Coronary artery (tissue), 2 donors: ENCODE measurements at regions not wholly inside any gene's neighbourhood (a gene's known extent, or its start where the extent isn't known, plus 50 kb on each side); places are given as distances from the start of the nearest gene placed in this dataset.
A peak's percentile ranks its signal among the peaks of the same experiment; 100 is the strongest.

ENCODE experiments used
- DNase-seq: peaks from one replicate; pipeline ENCODE4 v3.0.0-alpha.2; 2017; ENCODE audit warnings: low spot score
- H3K27ac ChIP-seq, 2 donors: fragments of 200-600 bp; sonication (generic); one replicate each; pipeline ENCODE4 v1.5.1; 2016 to 2019
- H3K4me3 ChIP-seq: fragments of 200-600 bp; sonication (generic); 2 replicates; pipeline ENCODE4 v1.5.1; 2016; ENCODE audit warnings: mild to moderate bottlenecking, moderate library complexity
- TF ChIP-seq, protein P1 (sequence below): fragments of 200-600 bp; sonication (generic); IDR thresholded peaks from one replicate; pipeline ENCODE4 v1.5.1; 2019; ENCODE audit warnings: antibody characterized with exemption

DNA sequence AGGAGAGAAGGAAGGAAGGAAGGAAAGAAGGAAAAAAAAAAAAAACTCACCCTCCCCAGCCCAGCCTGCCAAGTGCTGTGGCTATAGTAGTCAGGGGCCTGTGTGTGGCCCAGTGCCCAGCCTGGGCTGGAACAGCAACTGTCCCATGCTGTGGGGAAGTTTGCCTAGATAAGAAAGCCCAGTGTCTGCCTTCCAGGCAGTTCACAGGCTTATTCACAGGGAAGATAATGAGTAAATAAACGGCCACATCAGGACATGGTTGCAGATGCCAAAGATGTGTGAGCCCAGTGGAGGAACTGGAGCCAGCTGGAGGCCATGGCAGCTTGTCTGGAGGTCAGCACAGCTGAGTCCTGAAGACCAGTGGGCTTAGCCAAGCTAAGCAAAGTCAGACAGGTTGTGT is 132.4 kb upstream of the FOXK1 start:
- no peak overlapping the region for H3K4me3 ChIP-seq
- TF ChIP-seq, protein P1, sequence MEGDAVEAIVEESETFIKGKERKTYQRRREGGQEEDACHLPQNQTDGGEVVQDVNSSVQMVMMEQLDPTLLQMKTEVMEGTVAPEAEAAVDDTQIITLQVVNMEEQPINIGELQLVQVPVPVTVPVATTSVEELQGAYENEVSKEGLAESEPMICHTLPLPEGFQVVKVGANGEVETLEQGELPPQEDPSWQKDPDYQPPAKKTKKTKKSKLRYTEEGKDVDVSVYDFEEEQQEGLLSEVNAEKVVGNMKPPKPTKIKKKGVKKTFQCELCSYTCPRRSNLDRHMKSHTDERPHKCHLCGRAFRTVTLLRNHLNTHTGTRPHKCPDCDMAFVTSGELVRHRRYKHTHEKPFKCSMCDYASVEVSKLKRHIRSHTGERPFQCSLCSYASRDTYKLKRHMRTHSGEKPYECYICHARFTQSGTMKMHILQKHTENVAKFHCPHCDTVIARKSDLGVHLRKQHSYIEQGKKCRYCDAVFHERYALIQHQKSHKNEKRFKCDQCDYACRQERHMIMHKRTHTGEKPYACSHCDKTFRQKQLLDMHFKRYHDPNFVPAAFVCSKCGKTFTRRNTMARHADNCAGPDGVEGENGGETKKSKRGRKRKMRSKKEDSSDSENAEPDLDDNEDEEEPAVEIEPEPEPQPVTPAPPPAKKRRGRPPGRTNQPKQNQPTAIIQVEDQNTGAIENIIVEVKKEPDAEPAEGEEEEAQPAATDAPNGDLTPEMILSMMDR: no peak
- H3K27ac ChIP-seq: no peak overlapping the region
- DNase-seq: no peak

DNA sequence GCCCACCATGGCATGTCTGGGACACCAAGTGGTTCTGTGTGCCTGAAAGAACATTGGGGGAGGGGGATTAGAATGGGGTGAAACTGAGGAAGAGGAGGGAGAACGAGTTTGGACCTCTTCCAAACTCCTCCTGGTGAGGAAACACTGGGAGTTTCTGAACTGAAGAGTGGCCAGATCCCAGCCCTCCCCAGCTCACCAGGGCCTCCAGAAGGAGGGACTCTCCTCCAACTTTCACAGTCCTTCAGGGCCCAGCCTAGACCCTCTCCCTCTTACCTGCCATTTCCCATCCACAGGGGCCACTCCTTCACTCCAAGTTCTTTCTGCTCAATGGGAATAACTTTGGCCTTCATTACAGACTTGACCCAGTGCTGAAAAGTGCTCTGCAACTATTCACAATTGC is 132.0 kb upstream of the FOXK1 start:
- TF ChIP-seq, protein P1: no peak

DNA sequence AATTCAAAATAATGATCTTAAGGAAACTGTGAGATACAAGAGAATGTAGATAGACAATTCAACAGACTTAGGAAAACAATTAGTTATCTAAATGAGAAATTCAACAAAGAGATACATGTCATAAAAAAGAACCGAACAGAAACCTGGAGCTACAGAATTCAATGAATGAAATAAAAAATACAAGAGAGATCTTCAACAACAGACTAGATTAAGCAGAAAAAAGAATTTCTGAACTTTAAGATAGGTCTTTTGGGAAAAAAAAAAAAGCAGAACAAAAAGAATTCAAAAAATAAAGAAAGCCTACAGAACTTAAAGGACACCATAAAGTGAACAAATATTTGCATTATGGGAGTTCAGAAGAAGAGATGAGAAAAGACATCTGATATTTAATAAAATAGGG is 129.1 kb upstream of the FOXK1 start:
- no peak overlapping the region for H3K27ac ChIP-seq
- TF ChIP-seq, protein P1: no peak
- H3K4me3 ChIP-seq: no peak overlapping the region
- no peak for DNase-seq

More for the DNA sequence above, 132.0 kb upstream of the FOXK1 start:
- Histone ChIP-seq H3K27ac (no peak overlapping the region), H3K4me3 (no peak overlapping the region)
- no peak for DNase-seq

DNA sequence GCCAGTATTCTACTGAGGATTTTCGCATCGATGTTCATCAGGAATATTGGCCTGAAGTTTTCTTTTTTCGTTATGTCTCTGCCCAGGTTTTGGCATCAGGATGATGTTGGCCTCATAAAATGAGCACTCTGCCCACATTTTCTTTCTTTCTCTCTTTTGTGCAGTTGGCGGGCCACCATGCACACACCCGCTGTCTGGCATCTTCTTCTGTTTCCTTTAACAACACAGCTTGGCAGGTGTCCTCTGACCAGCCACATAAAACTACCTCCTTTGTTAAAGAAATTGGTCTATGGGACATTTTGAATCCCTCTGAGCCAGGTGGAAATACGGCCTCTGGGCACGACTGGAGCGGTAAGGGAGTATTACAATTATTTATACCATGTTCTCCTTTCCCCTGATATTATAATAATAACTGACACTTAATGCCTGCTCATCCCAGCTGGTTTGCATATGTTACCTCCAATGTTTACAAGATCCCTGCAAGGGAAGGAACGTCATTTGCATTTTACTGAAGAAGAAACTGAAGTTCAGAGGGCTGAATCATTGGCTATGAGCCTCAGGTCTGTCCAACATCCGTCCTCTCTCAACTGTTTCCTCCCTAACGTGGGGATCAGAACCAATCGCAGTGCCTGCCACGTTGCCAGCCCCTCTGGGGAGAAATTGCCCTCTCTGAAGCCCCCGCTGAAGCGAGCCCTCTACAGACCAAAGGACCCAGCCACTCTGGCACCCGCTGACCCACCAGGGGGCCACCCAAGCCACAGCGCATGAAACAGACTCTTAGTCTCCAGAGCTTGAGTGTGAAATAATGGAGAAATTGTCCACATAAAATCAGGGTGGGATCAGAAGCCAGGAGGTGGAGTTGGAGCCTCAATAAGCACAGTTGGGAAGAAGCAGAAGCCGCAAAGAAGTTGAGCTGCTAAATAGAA is 125.0 kb upstream of the FOXK1 start:
- Histone ChIP-seq H3K27ac (no peak overlapping the region), H3K4me3 (no peak overlapping the region)
- DNase-seq: peak; percentile 50
- TF ChIP-seq, protein P1: no peak

DNA sequence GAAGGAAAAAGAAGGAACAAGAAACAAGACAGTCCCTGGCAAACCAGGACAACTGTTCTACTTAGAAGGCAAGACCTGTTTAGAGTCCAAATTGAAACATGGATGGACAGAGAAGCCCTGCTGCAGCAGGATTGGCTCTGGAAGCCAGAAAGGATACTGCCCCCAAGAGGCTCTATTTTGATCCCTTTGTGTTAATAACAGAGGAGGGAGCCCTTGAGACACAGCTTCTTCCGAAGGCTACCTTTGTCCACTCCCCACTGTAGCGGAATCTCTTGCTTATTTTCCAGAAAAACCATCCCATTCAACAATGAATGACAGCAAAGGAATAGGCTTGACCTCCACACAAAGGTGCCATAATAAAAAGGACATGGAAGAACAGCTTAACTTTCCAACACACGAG is 120.3 kb upstream of the FOXK1 start:
- TF ChIP-seq, protein P1: no peak

DNA sequence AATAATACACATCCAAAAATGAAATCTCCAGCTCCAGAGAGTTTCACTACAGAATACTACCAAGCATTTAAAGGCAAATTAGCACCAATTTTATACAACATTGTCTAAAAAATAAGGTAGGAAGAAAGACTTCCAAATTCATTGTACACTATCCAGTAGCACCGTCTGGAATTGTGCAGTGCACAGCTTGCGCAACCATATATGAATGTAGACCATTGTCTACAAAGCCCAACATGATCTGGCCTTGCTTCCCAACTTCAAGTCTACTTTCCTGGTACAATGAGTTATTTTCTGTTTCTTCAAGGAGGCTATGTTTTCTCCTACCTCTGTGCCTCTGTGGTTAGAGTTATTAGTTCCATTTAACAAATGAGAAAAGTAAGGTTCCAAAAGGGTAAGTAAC is 115.4 kb upstream of the FOXK1 start:
- Histone ChIP-seq H3K4me3 (no peak overlapping the region), H3K27ac (no peak overlapping the region)
- TF ChIP-seq, protein P1: no peak
- no peak for DNase-seq

More for the DNA sequence above, 120.3 kb upstream of the FOXK1 start:
- Histone ChIP-seq H3K27ac (no peak overlapping the region), H3K4me3 (no peak overlapping the region)
- DNase-seq: no peak

DNA sequence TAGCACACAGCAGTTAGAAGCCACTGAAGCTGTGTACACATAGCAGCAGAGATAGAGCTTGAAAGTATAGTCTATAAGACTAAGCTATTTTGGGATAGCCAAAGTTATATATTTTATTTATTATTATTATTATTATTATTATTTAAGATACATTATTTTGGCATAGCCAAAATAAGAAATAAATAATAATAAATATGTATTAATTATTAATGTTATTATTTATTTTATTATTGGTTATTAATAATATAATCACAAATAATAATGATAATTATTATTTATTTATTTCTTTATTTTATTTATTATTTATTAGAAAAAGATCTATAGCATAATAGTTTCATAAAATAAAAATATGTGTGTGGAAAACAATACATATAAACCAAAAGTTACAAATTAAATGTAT is 107.2 kb upstream of the FOXK1 start:
- TF ChIP-seq, protein P1: no peak

More for the DNA sequence above, 107.2 kb upstream of the FOXK1 start:
- Histone ChIP-seq H3K4me3 (no peak overlapping the region), H3K27ac (no peak overlapping the region)
- no peak for DNase-seq
